Left lung (tissue), 4 donors: ENCODE measurements at regions not wholly inside any gene's neighbourhood (a gene's known extent, or its start where the extent isn't known, plus 50 kb on each side); places are given as distances from the start of the nearest gene placed in this dataset.
"Not testable (repeated sequence)": the region's sequence is repeated elsewhere in the genome, so short reads cannot be mapped to it uniquely, and the experiment has no call there.

Experiments
- ATAC-seq: fragments of 200-7000 bp; cut with Tn5 transposase; one replicate; pipeline ENCODE4 v1.9.1; 2020; ENCODE audit warnings: moderate library complexity
- DNase-seq, 4 donors: peaks; one replicate each; pipeline ENCODE4 v3.0.0-alpha.2; 2013 to 2020
- H3K27ac ChIP-seq, 2 donors: fragments of 200-600 bp; sonication (generic) in 1 of 2; one replicate each; pipeline versions ENCODE4 v1.5.0 to v1.8.0; 2020 to 2021
- H3K27me3 ChIP-seq, 2 donors: fragments of 200-600 bp; sonication (generic) in 1 of 2; one replicate each; pipeline versions ENCODE4 v1.5.0 to v1.8.0; 2020 to 2021
- H3K36me3 ChIP-seq, 2 donors: fragments of 200-600 bp; sonication (generic) in 1 of 2; one replicate each; pipeline versions ENCODE4 v1.5.0 to v1.8.0; 2020 to 2021
- H3K4me1 ChIP-seq, 2 donors: fragments of 200-600 bp; one replicate each; pipeline ENCODE4 v1.8.0; 2021
- H3K4me3 ChIP-seq, 2 donors: fragments of 200-600 bp; sonication (generic) in 1 of 2; one replicate each; pipeline versions ENCODE4 v1.5.0 to v1.8.0; 2020 to 2021; ENCODE audit warnings: mild to moderate bottlenecking in 1 of 2
- H3K9me3 ChIP-seq, 2 donors: fragments of 200-600 bp; sonication (generic) in 1 of 2; one replicate each; pipeline versions ENCODE4 v1.5.0 to v1.8.0; 2020 to 2021
- CTCF ChIP-seq, 2 donors: fragments of 200-600 bp; sonication (generic) in 1 of 2; IDR thresholded peaks; one replicate each; pipeline versions ENCODE4 v1.5.0 to v1.8.0; 2021; ENCODE audit warnings: antibody characterized with exemption in 2 of 2
- intact Hi-C, 2 donors: fragments of 100-400 bp; cut with DNase I; formaldehyde crosslinking; loops; one replicate each; pipeline versions ENCODE4 v1.11.2 to v1.14.2; 2022
- donor health status: DM: no; HTN: yes; CAD: no.
- donor health status: DM: no; HTN: no; CAD: no.

GRCh38 chr3:3351226-3351625 is 171.7 kb upstream of the CRBN start:
- intact Hi-C loops, result no loop called here
- ATAC-seq, result peak; percentile 41

GRCh38 chr3:3347056-3347455 is 167.6 kb upstream of the CRBN start:
- DNase-seq, H3K27me3 ChIP-seq, H3K27ac ChIP-seq, H3K4me1 ChIP-seq, H3K36me3 ChIP-seq, H3K9me3 ChIP-seq, H3K4me3 ChIP-seq, intact Hi-C loops, ATAC-seq: not testable (repeated sequence)

More at GRCh38 chr3:3351226-3351625, 171.7 kb upstream of the CRBN start:
- no peak overlapping the region for H3K4me3 ChIP-seq
- H3K9me3 ChIP-seq, result no peaks in the 10 kb centered on the region
- no peak overlapping the region for H3K27ac ChIP-seq
- no peaks in the 10 kb centered on the region for H3K27me3 ChIP-seq
- no peaks in the 10 kb centered on the region for H3K4me1 ChIP-seq
- TF ChIP-seq CTCF (IDR thresholded peaks at IDR 0.05), result no peak
- H3K36me3 ChIP-seq, result no peaks in the 10 kb centered on the region
- DNase-seq, result peak in 2 of 4 donors; percentile 11 to 24

- Histone ChIP-seq H3K27me3 (no peaks in the 10 kb centered on the region), H3K36me3 (no peaks in the 10 kb centered on the region), H3K4me3 (no peak overlapping the region), H3K4me1 (no peaks in the 10 kb centered on the region), H3K9me3 (no peaks in the 10 kb centered on the region), H3K27ac (no peak overlapping the region)
- intact Hi-C loops, result no loop called here
- no peak for ATAC-seq
- DNase-seq, result no peak
- TF ChIP-seq CTCF (IDR thresholded peaks at IDR 0.05), result no peak
Observed at GRCh38 chr3:3346556-3346955, 167.1 kb upstream of the CRBN start.

DNA sequence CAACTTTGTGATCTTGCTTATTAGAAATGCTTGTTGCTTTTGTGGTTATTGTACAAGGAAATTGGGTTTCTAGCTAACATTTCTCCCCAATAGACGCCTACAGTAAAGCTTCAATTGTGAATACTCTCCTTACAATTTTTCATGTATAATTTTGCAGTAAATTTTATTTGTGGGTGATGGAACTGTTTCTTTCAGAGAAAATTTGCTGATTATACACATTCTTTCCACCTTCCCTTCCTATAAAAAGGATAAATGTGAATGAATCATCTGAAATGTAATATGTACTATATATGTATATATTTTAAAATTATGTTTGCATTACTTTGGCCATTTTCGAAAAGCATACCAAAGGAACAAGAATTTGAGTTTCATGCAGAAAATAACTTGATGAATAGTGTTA is 162.7 kb upstream of the CRBN start:
- Histone ChIP-seq H3K27me3 (no peaks in the 10 kb centered on the region), H3K9me3 (no peaks in the 10 kb centered on the region), H3K4me3 (no peak overlapping the region), H3K4me1 (no peaks in the 10 kb centered on the region), H3K36me3 (no peaks in the 10 kb centered on the region), H3K27ac (no peak overlapping the region)
- intact Hi-C loops, result no loop called here
- no peak for TF ChIP-seq CTCF (IDR thresholded peaks at IDR 0.05)
- DNase-seq (no peak), ATAC-seq (no peak)

DNA sequence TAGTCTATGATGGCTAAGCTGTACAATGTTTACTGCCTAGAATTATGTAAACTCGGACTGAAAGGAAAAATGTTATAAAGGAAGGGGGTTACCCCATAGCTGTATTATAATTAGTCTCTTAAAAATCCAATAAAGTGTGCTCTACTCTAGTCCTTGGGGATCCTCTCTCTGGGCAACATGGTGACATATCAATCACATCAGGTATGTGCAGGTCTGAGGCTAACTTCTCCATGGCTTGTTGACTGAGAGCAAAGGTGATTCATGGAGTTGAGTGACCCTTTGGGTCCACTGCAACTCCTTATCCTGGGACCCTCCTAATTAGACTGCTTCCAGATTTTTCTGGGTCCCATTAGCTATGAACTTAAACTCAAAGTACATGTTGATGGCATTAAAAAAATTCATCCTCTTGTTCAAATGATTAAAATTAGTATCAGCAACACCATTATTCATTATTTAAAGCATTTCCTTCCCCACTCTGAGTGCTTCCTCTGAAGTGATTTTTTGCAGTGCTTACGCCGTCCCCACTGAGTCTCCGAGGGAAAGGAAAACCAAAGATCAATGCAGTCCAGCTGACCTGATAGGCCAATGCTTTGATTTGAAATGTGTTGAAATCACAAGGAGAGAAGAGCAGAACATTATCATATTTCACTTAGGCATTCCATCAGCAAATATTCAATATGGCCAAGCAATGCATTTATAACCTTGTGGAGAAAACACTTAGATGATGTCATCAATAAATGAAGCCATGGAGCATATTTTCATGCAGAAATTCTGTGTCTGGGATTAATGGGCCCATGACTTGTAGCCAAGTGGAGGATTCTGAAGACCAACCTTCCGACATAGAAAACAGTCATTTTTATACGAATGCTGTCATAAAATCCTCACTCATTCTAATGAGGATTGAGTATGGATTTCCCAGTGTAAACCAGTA is 161.7 kb upstream of the CRBN start:
- intact Hi-C loops, result no loop called here
- ATAC-seq (no peak), DNase-seq (no peak)
- H3K9me3 ChIP-seq, result no peaks in the 10 kb centered on the region
- H3K27ac ChIP-seq, result no peak overlapping the region
- H3K27me3 ChIP-seq, result no peaks in the 10 kb centered on the region
- no peaks in the 10 kb centered on the region for H3K36me3 ChIP-seq
- H3K4me1 ChIP-seq, result no peaks in the 10 kb centered on the region
- no peak overlapping the region for H3K4me3 ChIP-seq
- no peak for TF ChIP-seq CTCF (IDR thresholded peaks at IDR 0.05)
